ENCODE measurements at regions not wholly inside any gene's neighbourhood (a gene's known extent, or its start where the extent isn't known, plus 50 kb on each side); places are given as distances from the start of the nearest gene placed in this dataset.

GRCh38 chr12:111110556-111110955, 190.2 kb upstream of the MYL2 start:
- Histone ChIP-seq H3K4me1 (ENCODE audit: control insufficient read depth, insufficient read depth, low read length) (no peaks in the 10 kb centered on the region), H3K9ac (ENCODE audit: low read length) (no peak overlapping the region), H3K27me3 (ENCODE audit: control insufficient read depth, insufficient read depth, low read length) (no peaks in the 10 kb centered on the region), H3K4me3 (ENCODE audit: low read length) (no peak overlapping the region), H3K27ac (ENCODE audit: low read depth, low read length) (no peak overlapping the region), H3K36me3 (ENCODE audit: control insufficient read depth, insufficient read depth, low read length) (no peaks in the 10 kb centered on the region)

GRCh38 chr12:111108726-111109125, 188.3 kb upstream of the MYL2 start:
- Histone ChIP-seq H3K9ac (ENCODE audit: low read length) (no peak overlapping the region), H3K27ac (ENCODE audit: low read depth, low read length) (no peak overlapping the region), H3K4me1 (ENCODE audit: control insufficient read depth, insufficient read depth, low read length) (no peaks in the 10 kb centered on the region), H3K27me3 (ENCODE audit: control insufficient read depth, insufficient read depth, low read length) (no peaks in the 10 kb centered on the region), H3K36me3 (ENCODE audit: control insufficient read depth, insufficient read depth, low read length) (no peaks in the 10 kb centered on the region), H3K4me3 (ENCODE audit: low read length) (no peak overlapping the region)

- H3K27me3 ChIP-seq (ENCODE audit: control insufficient read depth, insufficient read depth, low read length): no peaks in the 10 kb centered on the region
- H3K27ac ChIP-seq (ENCODE audit: low read depth, low read length): no peak overlapping the region
- H3K4me1 ChIP-seq (ENCODE audit: control insufficient read depth, insufficient read depth, low read length): no peaks in the 10 kb centered on the region
- H3K4me3 ChIP-seq (ENCODE audit: low read length): no peak overlapping the region
- no peak overlapping the region for H3K9ac ChIP-seq (ENCODE audit: low read length)
- no peaks in the 10 kb centered on the region for H3K36me3 ChIP-seq (ENCODE audit: control insufficient read depth, insufficient read depth, low read length)
Observed at GRCh38 chr12:111107392-111108178, 187.2 kb upstream of the MYL2 start.

- Histone ChIP-seq H3K27me3 (ENCODE audit: control insufficient read depth, insufficient read depth, low read length) (no peaks in the 10 kb centered on the region), H3K27ac (ENCODE audit: low read depth, low read length) (no peak overlapping the region), H3K4me1 (ENCODE audit: control insufficient read depth, insufficient read depth, low read length) (no peaks in the 10 kb centered on the region), H3K36me3 (ENCODE audit: control insufficient read depth, insufficient read depth, low read length) (no peaks in the 10 kb centered on the region), H3K9ac (ENCODE audit: low read length) (no peak overlapping the region), H3K4me3 (ENCODE audit: low read length) (no peak overlapping the region)
Observed at GRCh38 chr12:111105294-111105693, 184.9 kb upstream of the MYL2 start.

- H3K27ac ChIP-seq (ENCODE audit: low read depth, low read length): no peak overlapping the region
Observed at GRCh38 chr12:111103583-111103982, 183.2 kb upstream of the MYL2 start.

GRCh38 chr12:111102102-111102739, 181.8 kb upstream of the MYL2 start:
- H3K27ac ChIP-seq (ENCODE audit: low read depth, low read length): no peak overlapping the region
- H3K4me1 ChIP-seq (ENCODE audit: control insufficient read depth, insufficient read depth, low read length): no peaks in the 10 kb centered on the region
- no peak overlapping the region for H3K4me3 ChIP-seq (ENCODE audit: low read length)
- no peaks in the 10 kb centered on the region for H3K27me3 ChIP-seq (ENCODE audit: control insufficient read depth, insufficient read depth, low read length)
- H3K36me3 ChIP-seq (ENCODE audit: control insufficient read depth, insufficient read depth, low read length): no peaks in the 10 kb centered on the region
- H3K9ac ChIP-seq (ENCODE audit: low read length): no peak overlapping the region

More at GRCh38 chr12:111103583-111103982, 183.2 kb upstream of the MYL2 start:
- Histone ChIP-seq H3K36me3 (ENCODE audit: control insufficient read depth, insufficient read depth, low read length) (no peaks in the 10 kb centered on the region), H3K9ac (ENCODE audit: low read length) (no peak overlapping the region), H3K4me1 (ENCODE audit: control insufficient read depth, insufficient read depth, low read length) (no peaks in the 10 kb centered on the region), H3K4me3 (ENCODE audit: low read length) (no peak overlapping the region), H3K27me3 (ENCODE audit: control insufficient read depth, insufficient read depth, low read length) (no peaks in the 10 kb centered on the region)

GRCh38 chr12:111101003-111101402, 180.6 kb upstream of the MYL2 start:
- H3K36me3 ChIP-seq (ENCODE audit: control insufficient read depth, insufficient read depth, low read length): no peaks in the 10 kb centered on the region
- H3K4me3 ChIP-seq (ENCODE audit: low read length): no peak overlapping the region
- H3K9ac ChIP-seq (ENCODE audit: low read length): no peak overlapping the region
- H3K4me1 ChIP-seq (ENCODE audit: control insufficient read depth, insufficient read depth, low read length): no peaks in the 10 kb centered on the region
- H3K27me3 ChIP-seq (ENCODE audit: control insufficient read depth, insufficient read depth, low read length): no peaks in the 10 kb centered on the region
- H3K27ac ChIP-seq (ENCODE audit: low read depth, low read length): no peak overlapping the region

- no peak overlapping the region for H3K27ac ChIP-seq (ENCODE audit: low read depth, low read length)
- H3K4me3 ChIP-seq (ENCODE audit: low read length): no peak overlapping the region
- no peak overlapping the region for H3K9ac ChIP-seq (ENCODE audit: low read length)
- no peaks in the 10 kb centered on the region for H3K36me3 ChIP-seq (ENCODE audit: control insufficient read depth, insufficient read depth, low read length)
- no peaks in the 10 kb centered on the region for H3K4me1 ChIP-seq (ENCODE audit: control insufficient read depth, insufficient read depth, low read length)
- peaks cover 2% of the 10 kb centered on the region for H3K27me3 ChIP-seq (ENCODE audit: control insufficient read depth, insufficient read depth, low read length)
Observed at GRCh38 chr12:111100554-111100953, 180.2 kb upstream of the MYL2 start.

- H3K9ac ChIP-seq (ENCODE audit: low read length): no peak overlapping the region
- H3K27ac ChIP-seq (ENCODE audit: low read depth, low read length): no peak overlapping the region
- no peak overlapping the region for H3K4me3 ChIP-seq (ENCODE audit: low read length)
- H3K4me1 ChIP-seq (ENCODE audit: control insufficient read depth, insufficient read depth, low read length): no peaks in the 10 kb centered on the region
- H3K27me3 ChIP-seq (ENCODE audit: control insufficient read depth, insufficient read depth, low read length): peaks cover 2% of the 10 kb centered on the region
- H3K36me3 ChIP-seq (ENCODE audit: control insufficient read depth, insufficient read depth, low read length): no peaks in the 10 kb centered on the region
Observed at GRCh38 chr12:111100003-111100402, 179.6 kb upstream of the MYL2 start.

GRCh38 chr12:111099186-111099585, 178.8 kb upstream of the MYL2 start:
- no peak overlapping the region for H3K27ac ChIP-seq (ENCODE audit: low read depth, low read length)
- peaks cover 2% of the 10 kb centered on the region for H3K27me3 ChIP-seq (ENCODE audit: control insufficient read depth, insufficient read depth, low read length)

GRCh38 chr12:111094157-111095010, 174.0 kb upstream of the MYL2 start:
- Histone ChIP-seq H3K27me3 (ENCODE audit: control insufficient read depth, insufficient read depth, low read length) (peaks cover 2% of the 10 kb centered on the region), H3K27ac (ENCODE audit: low read depth, low read length) (no peak overlapping the region), H3K4me1 (ENCODE audit: control insufficient read depth, insufficient read depth, low read length) (no peaks in the 10 kb centered on the region), H3K36me3 (ENCODE audit: control insufficient read depth, insufficient read depth, low read length) (no peaks in the 10 kb centered on the region), H3K9ac (ENCODE audit: low read length) (no peak overlapping the region), H3K4me3 (ENCODE audit: low read length) (no peak overlapping the region)

More at GRCh38 chr12:111099186-111099585, 178.8 kb upstream of the MYL2 start:
- Histone ChIP-seq H3K36me3 (ENCODE audit: control insufficient read depth, insufficient read depth, low read length) (no peaks in the 10 kb centered on the region), H3K4me3 (ENCODE audit: low read length) (no peak overlapping the region), H3K4me1 (ENCODE audit: control insufficient read depth, insufficient read depth, low read length) (no peaks in the 10 kb centered on the region), H3K9ac (ENCODE audit: low read length) (no peak overlapping the region)

- Histone ChIP-seq H3K36me3 (ENCODE audit: control insufficient read depth, insufficient read depth, low read length) (no peaks in the 10 kb centered on the region), H3K4me1 (ENCODE audit: control insufficient read depth, insufficient read depth, low read length) (no peaks in the 10 kb centered on the region), H3K4me3 (ENCODE audit: low read length) (no peak overlapping the region), H3K9ac (ENCODE audit: low read length) (no peak overlapping the region), H3K27me3 (ENCODE audit: control insufficient read depth, insufficient read depth, low read length) (peaks cover 2% of the 10 kb centered on the region), H3K27ac (ENCODE audit: low read depth, low read length) (no peak overlapping the region)
Observed at GRCh38 chr12:111093428-111094142, 173.2 kb upstream of the MYL2 start.

All from rectal smooth muscle tissue (tissue), 1 donor.